NCI-H146 treated with DMSO at 0.1 percent for 48 hours (cell line): ENCODE measurements at regions not wholly inside any gene's neighbourhood (a gene's known extent, or its start where the extent isn't known, plus 50 kb on each side); places are given as distances from the start of the nearest gene placed in this dataset.
A peak's percentile ranks its signal among the peaks of the same experiment; 100 is the strongest.

Experiments used
- DNase-seq: peaks from one replicate; lab custom pipeline; 2025; ENCODE audit not compliant: unreplicated experiment; lab: John Stamatoyannopoulos, UW

GRCh38 chr18:66759050-66759828 is 155.3 kb upstream of the CDH19 start:
- no peak for DNase-seq

- no peak for DNase-seq
Measured at GRCh38 chr18:66757946-66758345, 154.1 kb upstream of the CDH19 start.

GRCh38 chr18:66754335-66754734 is 150.4 kb upstream of the CDH19 start:
- no peak for DNase-seq

GRCh38 chr18:66752733-66753132 is 148.8 kb upstream of the CDH19 start:
- DNase-seq: no peak

GRCh38 chr18:66749481-66750035 is 145.7 kb upstream of the CDH19 start:
- peak; percentile 60 for DNase-seq

DNA sequence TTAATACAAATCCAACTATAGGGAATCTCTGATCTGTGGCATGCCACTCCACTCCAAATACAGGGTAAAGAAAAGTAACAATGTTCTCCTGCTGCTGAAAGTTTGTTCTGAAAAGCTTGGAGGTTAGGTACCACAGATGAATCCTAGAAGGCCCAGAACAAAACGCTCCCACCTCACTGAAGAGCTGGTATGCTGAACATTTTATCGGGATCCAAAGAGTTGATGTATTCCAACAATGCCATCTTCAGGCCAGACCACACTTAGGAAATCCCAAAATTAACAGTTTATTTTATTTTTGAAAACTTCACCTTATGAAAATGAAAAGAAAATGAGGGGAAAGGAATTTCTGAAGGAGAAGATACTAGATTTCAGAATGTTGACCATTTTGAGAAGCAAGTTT is 145.1 kb upstream of the CDH19 start:
- peak; percentile 90 for DNase-seq

DNA sequence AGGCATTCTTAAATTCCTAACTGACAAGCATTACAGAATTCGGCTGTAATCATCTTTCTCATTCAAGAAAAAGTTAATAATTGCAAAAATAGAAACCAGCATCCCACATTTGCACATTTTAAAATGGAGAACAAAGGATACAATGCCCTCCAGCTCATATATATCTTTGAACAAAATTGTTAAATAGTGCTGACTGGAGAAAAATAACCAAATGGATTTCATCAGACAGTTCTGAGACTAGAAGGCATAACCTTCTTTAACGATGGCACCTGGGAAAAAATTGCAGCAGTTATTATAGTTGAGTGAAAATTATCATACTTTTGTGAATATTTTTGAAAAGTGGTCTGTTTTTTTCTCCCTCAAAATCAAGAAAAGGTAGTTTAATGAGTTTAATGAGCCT is 138.9 kb upstream of the CDH19 start:
- DNase-seq: no peak

GRCh38 chr18:66735933-66736332 is 132.0 kb upstream of the CDH19 start:
- DNase-seq: no peak

DNA sequence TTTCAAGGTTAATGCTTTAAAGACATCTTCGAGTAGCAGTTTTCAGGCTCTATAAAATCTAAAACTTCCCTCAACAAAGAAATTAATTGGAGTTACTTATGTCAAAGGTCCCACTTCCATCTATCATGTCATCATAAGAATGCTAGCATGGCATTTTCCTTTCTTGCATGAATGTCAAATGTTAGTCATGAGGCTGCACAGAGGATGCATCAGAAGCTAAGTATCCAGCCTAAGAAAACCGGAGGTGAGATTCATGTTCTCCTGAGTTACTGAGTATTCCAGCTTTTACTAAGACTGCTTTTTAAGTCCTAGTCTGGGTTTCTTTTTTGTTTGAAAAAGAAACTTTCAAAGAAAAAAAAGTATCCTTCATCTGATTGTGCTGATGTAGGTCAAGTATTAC is 130.6 kb upstream of the CDH19 start:
- no peak for DNase-seq

- no peak for DNase-seq
Measured at GRCh38 chr18:66731890-66732289, 128.0 kb upstream of the CDH19 start.

GRCh38 chr18:66729442-66730239 is 125.8 kb upstream of the CDH19 start:
- DNase-seq: no peak

- DNase-seq: no peak
Measured at GRCh38 chr18:66728951-66729350, 125.1 kb upstream of the CDH19 start.

DNA sequence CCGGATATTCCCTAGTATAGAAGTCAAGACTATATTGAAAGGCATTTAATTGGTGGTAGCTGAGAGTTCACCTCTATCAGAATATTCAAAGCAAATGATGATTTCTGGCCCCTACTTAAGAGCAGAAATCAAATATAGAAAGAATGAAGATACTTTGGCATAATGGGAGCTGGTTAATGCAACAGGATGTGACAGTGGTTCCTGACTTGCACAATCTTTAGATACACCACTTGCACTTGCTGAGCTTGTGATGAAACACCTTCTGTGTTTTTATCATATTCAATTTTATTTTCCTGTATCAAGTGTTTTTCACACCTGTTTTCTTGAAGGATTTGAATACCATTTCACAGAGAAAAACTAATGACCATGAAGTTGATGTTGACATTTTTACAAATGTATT is 124.1 kb upstream of the CDH19 start:
- DNase-seq: no peak

GRCh38 chr18:66724664-66725356 is 120.9 kb upstream of the CDH19 start:
- DNase-seq: no peak

DNA sequence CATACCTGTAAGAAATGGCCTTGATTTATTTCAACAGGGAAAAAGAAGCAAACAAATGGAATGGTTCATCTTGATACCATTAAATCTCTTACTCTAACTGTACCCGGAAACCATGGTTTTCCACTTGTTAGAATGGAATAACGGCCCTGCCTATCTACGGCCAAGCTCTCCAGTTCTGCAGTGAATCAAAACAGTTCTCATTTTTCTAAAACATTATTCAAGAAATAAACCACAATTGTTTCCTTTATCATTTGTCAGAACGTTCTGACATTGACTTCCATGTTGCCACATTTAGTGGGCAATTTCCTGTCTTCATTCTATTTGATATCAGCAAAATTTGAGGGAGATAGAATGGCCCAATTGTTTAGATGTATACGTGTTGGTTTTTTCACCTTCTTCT is 118.8 kb upstream of the CDH19 start:
- DNase-seq: no peak

DNA sequence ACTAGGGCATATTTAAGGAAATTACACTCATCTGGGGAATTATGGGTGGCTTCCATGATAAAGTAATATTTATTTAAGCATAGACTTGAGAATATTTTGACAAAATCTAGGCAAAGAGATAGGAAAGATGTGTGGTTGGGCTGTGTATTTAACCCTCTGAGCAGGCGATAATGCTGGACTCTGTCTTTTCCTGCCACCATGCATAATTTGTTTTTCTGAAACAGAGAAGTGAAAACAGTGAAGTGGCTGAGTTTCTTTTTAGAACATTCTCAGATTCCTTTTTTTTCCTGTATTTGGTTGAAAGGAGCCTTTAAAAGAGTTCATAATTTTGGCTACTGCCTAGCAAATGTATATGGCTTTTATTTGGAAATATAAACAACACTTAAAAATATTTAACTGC is 104.8 kb upstream of the CDH19 start:
- no peak for DNase-seq

- DNase-seq: no peak
Measured at GRCh38 chr18:66707473-66707872, 103.6 kb upstream of the CDH19 start.

- DNase-seq: no peak
Measured at GRCh38 chr18:66695281-66695680, 91.4 kb upstream of the CDH19 start.

DNA sequence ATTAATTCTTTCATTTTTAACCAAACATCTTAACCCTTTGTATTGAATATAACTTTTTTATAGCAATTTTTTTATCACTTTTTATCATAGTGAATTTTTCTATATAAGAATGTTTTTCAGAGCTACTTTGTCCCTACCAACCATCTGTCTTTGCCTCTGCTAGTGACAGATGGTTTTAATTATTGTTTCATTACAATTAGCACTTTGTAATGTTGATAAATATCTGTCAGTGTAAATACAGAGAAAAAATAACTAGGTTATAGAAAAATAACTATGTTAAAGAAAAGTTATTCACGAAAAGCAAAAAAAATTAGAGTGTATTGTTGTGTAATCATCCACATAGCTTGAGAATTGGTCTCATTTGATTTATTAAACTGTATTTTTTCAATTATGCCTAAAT is 91.0 kb upstream of the CDH19 start:
- no peak for DNase-seq

- no peak for DNase-seq
Measured at GRCh38 chr18:66687635-66688034, 83.7 kb upstream of the CDH19 start.

DNA sequence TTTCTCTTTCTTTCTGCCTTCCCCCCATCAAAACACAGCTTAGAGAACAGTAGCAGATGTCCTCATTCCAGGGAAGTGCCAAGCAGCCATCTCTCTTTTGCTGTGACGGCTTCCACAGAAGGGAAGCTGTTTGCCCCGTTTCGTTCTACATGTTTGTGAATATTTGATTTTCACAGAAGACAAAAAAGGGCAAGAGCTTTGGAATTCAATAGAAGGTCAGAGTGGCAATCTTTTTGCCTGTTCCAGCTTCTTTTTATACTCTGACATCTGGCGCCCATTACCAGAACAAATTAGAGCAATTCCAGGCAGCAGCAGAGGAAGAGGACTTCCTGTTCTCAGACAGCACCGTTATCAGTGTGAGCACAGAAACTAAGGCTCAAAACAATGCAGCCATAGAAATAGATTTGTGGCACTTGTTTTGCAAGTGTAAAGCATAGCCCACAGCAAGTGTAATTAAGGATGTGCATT is 79.0 kb upstream of the CDH19 start:
- DNase-seq: peak; percentile 96
